Gastroesophageal sphincter (tissue), 4 donors: ENCODE measurements at regions not wholly inside any gene's neighbourhood (a gene's known extent, or its start where the extent isn't known, plus 50 kb on each side); places are given as distances from the start of the nearest gene placed in this dataset.

Source experiments
- ATAC-seq: fragments of 150-250 bp; one replicate; pipeline ENCODE4 v1.9.1; 2016; ENCODE audit warnings: mild to moderate bottlenecking, moderate library complexity
- H3K27ac ChIP-seq, 4 donors: fragments of 200-600 bp; sonication (generic) in 3 of 4; 1 replicate in 3 of 4; 2 replicates in 1 of 4; pipeline ENCODE4 v1.5.1; 2016 to 2019
- H3K27me3 ChIP-seq: fragments of 200-600 bp; sonication (generic); one replicate; pipeline ENCODE4 v1.5.1; 2019
- H3K36me3 ChIP-seq, 2 donors: fragments of 200-600 bp; sonication (generic); one replicate each; pipeline ENCODE4 v1.5.1; 2019; ENCODE audit warnings: control low read depth in 1 of 2
- H3K4me1 ChIP-seq, 3 donors: fragments of 200-600 bp; sonication (generic); 1 replicate in 2 of 3; 2 replicates in 1 of 3; pipeline ENCODE4 v1.5.1; 2016 to 2019; ENCODE audit warnings: control low read depth in 2 of 3
- H3K4me3 ChIP-seq, 2 donors: fragments of 200-600 bp; sonication (generic); one replicate each; pipeline ENCODE4 v1.5.1; 2019; ENCODE audit warnings: mild to moderate bottlenecking in 1 of 2, moderate library complexity in 1 of 2
- H3K9me3 ChIP-seq, 3 donors: fragments of 200-600 bp; sonication (generic); one replicate each; pipeline ENCODE4 v1.5.1; 2017 to 2019; ENCODE audit warnings: control low read depth in 2 of 3
- EP300 ChIP-seq: sonication (generic); formaldehyde crosslinking; IDR thresholded peaks from one replicate; pipeline ENCODE4 v1.6.1; 2017; ENCODE audit warnings: antibody characterized with exemption, mild to moderate bottlenecking
- POLR2A ChIP-seq, 2 donors: fragments of 450-650 bp; IDR thresholded peaks; one replicate each; pipeline ENCODE4 v1.6.1; 2017; ENCODE audit warnings: antibody characterized with exemption in 2 of 2, mild to moderate bottlenecking in 2 of 2, moderate library complexity in 1 of 2
- POLR2AphosphoS5 ChIP-seq: sonication (generic); formaldehyde crosslinking; IDR thresholded peaks from one replicate; pipeline ENCODE4 v1.6.1; 2017; ENCODE audit warnings: antibody characterized with exemption
- WGBS, 2 donors: methylation state at CpG; one replicate each; pipeline ENCODE4 v1.1.5; 2018; ENCODE audit warnings: low coverage in 1 of 2; 5-methylcytosine and 5-hydroxymethylcytosine counted together
- TF ChIP-seq, protein P1 (sequence below), 4 experiments: fragments of 200-600 bp in 2 of 4; fragments of 450-650 bp in 2 of 4; sonication (generic) in 1 of 4; IDR thresholded peaks; one replicate each; pipeline ENCODE4 v1.5.1; 2017 to 2019; ENCODE audit warnings: antibody characterized with exemption in 4 of 4, mild to moderate bottlenecking in 2 of 4, moderate library complexity in 2 of 4

DNA sequence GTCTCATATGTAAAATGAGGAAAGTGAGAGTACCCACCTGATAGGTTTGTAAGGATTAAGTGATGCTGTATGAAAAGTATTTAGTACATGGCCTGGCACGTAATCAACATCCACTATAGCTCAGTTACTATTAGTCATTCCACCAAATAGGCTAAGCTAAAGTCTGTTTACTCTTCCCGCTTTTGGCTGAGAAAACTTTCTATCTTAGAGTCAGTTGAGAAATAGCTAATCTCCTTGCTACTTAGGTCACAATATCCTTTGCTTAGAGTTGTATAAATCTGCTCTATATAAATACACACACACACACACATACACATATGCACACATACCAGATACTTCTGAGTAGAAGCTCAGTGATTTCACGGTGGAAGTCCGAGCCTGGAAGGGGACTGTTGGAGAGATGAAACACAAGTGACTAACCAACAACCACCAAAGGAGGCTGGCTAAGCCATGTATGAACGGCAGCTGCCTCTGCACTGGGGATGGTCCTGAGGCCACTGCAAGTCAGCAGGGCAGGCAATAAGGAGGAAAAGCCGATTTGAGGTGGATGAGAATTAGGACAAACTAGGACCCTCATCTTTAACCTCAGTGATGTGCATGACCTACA lies 104.6 kb upstream of the EPHA4 start:
- Histone ChIP-seq H3K4me1 (no peaks in the 10 kb centered on the region), H3K9me3 (no peaks in the 10 kb centered on the region), H3K36me3 (no peaks in the 10 kb centered on the region), H3K27me3 (no peaks in the 10 kb centered on the region), H3K4me3 (no peak overlapping the region), H3K27ac (no peak overlapping the region)
- WGBS, 2 donors: 52 to 80% methylated on average over 4 to 6 of the region's 6 CpGs
- TF ChIP-seq POLR2A (IDR thresholded peaks at IDR 0.05): no peak
- TF ChIP-seq EP300: no peak
- no peak for TF ChIP-seq POLR2AphosphoS5
- TF ChIP-seq, protein P1, sequence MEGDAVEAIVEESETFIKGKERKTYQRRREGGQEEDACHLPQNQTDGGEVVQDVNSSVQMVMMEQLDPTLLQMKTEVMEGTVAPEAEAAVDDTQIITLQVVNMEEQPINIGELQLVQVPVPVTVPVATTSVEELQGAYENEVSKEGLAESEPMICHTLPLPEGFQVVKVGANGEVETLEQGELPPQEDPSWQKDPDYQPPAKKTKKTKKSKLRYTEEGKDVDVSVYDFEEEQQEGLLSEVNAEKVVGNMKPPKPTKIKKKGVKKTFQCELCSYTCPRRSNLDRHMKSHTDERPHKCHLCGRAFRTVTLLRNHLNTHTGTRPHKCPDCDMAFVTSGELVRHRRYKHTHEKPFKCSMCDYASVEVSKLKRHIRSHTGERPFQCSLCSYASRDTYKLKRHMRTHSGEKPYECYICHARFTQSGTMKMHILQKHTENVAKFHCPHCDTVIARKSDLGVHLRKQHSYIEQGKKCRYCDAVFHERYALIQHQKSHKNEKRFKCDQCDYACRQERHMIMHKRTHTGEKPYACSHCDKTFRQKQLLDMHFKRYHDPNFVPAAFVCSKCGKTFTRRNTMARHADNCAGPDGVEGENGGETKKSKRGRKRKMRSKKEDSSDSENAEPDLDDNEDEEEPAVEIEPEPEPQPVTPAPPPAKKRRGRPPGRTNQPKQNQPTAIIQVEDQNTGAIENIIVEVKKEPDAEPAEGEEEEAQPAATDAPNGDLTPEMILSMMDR (IDR thresholded peaks at IDR 0.05): no peak
- ATAC-seq: no peak

DNA sequence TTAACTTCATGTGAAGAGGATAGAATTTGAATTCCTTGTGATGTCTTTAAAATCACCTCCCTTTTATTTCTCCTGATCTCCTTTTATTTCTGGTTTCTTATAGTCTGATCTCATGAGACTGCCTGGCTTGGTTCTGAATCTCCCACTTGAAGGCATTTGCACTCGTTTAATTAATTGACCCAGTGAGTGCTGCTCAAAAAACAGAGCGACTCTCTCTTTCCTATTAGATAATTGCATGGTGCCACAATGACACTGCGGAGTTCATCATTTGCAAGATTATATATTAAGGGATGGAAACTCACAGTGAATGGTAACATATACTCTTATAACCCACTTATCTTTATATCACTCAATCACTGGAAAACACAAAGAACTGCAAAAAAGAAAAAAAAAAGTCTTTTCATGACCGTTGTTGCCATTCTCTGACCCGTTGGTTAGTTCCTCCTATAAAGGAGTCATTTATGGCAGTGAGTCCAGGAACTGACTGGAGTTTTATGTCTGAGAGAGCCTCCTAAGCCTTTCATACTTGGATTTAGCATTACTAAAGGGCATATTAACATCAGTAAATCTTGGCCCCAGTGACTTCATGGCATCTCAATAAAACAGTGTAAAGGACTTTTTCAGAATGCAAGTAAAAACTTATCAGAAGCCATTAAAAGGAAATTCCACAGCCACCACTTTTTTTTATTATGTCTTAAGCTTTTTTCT lies 103.3 kb upstream of the EPHA4 start:
- Histone ChIP-seq H3K27ac (no peak overlapping the region), H3K4me3 (no peak overlapping the region), H3K27me3 (no peaks in the 10 kb centered on the region), H3K4me1 (no peaks in the 10 kb centered on the region), H3K9me3 (no peaks in the 10 kb centered on the region), H3K36me3 (no peaks in the 10 kb centered on the region)
- no peak for ATAC-seq
- 65 to 81% methylated on average over 3 to 5 of the region's 5 CpGs for WGBS, 2 donors
- TF ChIP-seq, protein P1 (IDR thresholded peaks at IDR 0.05): no peak
- TF ChIP-seq EP300 (no peak), POLR2AphosphoS5 (no peak), POLR2A (IDR thresholded peaks at IDR 0.05) (no peak)

DNA sequence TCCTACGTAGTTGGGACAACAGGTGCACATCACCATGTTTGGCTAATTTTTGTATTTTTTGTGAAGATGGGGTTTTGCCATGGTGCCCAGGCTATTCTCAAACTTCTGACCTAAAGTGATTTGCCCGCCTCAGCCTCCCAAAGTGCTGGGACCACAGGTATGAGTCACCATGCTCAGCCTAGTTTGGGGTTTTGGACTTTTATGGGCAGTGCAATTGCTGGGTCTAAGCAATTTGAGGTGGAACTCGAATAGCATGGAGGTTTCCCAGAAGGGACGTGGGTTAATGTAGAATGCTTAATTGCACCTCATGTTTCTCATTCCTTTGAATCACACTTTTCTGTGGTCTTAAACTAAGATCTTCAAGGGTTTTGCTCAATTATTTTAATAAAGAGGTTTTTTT lies 102.3 kb upstream of the EPHA4 start:
- 92 to 100% methylated on average over 3 to 4 of the region's 4 CpGs for WGBS, 2 donors
- TF ChIP-seq POLR2AphosphoS5 (no peak), EP300 (no peak), POLR2A (IDR thresholded peaks at IDR 0.05) (no peak)

DNA sequence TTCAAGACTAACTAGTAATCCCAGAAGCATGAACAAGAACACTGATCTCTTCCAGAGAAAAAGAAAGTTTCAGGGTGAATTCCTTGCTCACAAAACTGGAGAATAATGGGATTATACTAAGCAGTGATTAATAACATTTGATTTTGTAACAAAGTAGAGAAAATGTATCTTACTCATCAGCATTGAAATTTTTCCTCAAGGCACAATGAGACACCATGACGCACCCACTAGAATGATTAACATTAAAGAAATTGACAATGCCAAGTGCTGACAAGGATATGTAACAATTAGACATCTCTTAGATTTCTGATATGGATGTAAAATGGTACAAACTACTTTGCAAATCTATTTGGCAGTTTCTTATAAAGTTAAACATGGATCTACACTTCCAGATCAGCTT lies 101.1 kb upstream of the EPHA4 start:
- Histone ChIP-seq H3K36me3 (no peaks in the 10 kb centered on the region), H3K4me3 (no peak overlapping the region), H3K4me1 (no peaks in the 10 kb centered on the region), H3K27me3 (no peaks in the 10 kb centered on the region), H3K9me3 (no peaks in the 10 kb centered on the region), H3K27ac (no peak overlapping the region)
- 76 to 87% methylated on average over 1 of the region's 1 CpG for WGBS, 2 donors
- no peak for ATAC-seq
- no peak for TF ChIP-seq POLR2AphosphoS5

More for the DNA sequence above, 102.3 kb upstream of the EPHA4 start:
- Histone ChIP-seq H3K36me3 (no peaks in the 10 kb centered on the region), H3K27ac (no peak overlapping the region), H3K4me3 (no peak overlapping the region), H3K4me1 (no peaks in the 10 kb centered on the region), H3K27me3 (no peaks in the 10 kb centered on the region), H3K9me3 (no peaks in the 10 kb centered on the region)
- no peak for ATAC-seq

DNA sequence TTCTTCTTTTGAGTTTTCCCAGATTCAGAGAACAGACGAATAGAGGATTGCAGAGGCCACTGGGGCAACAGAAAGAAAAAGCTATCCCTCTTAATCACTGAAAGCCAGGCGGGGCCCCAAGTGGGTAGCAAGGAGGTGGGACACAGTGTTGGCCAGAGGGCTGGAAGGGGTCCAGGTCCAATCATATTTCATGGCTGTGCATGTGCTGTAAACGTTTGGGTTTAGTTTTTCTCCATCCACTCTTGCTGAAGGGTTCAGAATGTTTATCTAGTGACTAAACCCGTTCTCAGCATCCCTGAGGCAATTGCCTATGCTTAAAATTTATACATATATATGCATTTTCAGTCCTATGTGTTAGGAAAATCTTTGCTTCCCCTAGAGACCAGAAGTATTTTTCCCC lies 99.4 kb upstream of the EPHA4 start:
- no peaks in the 10 kb centered on the region for H3K9me3 ChIP-seq
- H3K36me3 ChIP-seq: no peaks in the 10 kb centered on the region
- no peak overlapping the region for H3K27ac ChIP-seq
- H3K4me1 ChIP-seq: no peaks in the 10 kb centered on the region
- no peak for ATAC-seq
- H3K27me3 ChIP-seq: no peaks in the 10 kb centered on the region
- no peak overlapping the region for H3K4me3 ChIP-seq
- TF ChIP-seq EP300: no peak
- WGBS, 2 donors: 28 to 37% methylated on average over 3 to 4 of the region's 4 CpGs

DNA sequence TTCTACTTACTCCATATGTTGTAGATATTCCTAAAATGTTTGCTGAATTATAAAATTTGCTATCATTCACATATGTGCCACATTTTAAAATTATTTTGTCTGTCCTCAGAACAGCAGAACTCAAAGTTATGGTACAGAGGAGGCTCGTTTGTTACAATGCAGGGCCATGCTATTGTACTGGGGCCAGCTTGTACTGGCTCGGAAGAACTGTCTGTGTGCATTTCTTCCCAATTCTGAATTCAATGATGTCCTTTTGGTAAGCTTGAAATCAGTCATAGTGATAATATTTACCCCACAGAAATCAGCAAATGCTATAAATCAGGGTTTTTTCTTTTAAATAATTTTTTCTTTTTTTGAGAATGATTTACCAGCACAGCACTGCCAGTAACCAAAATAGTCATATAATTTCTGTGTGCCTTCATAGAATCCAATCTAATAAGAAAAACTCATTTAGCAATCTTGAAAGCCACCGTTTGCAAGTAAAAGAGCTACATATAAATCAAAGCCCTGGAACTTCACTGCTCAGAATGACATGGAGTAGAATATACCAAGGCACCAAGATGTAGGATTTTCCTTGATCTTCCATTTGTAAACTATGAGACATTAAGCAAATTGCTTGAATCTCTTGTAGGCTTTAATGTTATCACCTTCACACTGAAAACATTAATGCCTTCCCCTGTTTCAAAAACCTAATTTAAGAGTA lies 90.7 kb upstream of the EPHA4 start:
- no peak for TF ChIP-seq POLR2AphosphoS5
- TF ChIP-seq EP300: no peak
- no peak for ATAC-seq
- Histone ChIP-seq H3K4me1 (no peaks in the 10 kb centered on the region), H3K27ac (no peak overlapping the region), H3K4me3 (no peak overlapping the region), H3K9me3 (no peaks in the 10 kb centered on the region), H3K27me3 (no peaks in the 10 kb centered on the region), H3K36me3 (no peaks in the 10 kb centered on the region)
- 74 to 76% methylated on average over 3 of the region's 3 CpGs for WGBS, 2 donors
